Left renal pelvis (tissue), 4 donors: ENCODE measurements at regions not wholly inside any gene's neighbourhood (a gene's known extent, or its start where the extent isn't known, plus 50 kb on each side); places are given as distances from the start of the nearest gene placed in this dataset.

Source experiments
- DNase-seq, 4 donors: peaks; one replicate each; pipeline ENCODE4 v3.0.0-alpha.2; 2013; ENCODE audit warnings: low read depth in 4 of 4, low spot score in 3 of 4

DNA sequence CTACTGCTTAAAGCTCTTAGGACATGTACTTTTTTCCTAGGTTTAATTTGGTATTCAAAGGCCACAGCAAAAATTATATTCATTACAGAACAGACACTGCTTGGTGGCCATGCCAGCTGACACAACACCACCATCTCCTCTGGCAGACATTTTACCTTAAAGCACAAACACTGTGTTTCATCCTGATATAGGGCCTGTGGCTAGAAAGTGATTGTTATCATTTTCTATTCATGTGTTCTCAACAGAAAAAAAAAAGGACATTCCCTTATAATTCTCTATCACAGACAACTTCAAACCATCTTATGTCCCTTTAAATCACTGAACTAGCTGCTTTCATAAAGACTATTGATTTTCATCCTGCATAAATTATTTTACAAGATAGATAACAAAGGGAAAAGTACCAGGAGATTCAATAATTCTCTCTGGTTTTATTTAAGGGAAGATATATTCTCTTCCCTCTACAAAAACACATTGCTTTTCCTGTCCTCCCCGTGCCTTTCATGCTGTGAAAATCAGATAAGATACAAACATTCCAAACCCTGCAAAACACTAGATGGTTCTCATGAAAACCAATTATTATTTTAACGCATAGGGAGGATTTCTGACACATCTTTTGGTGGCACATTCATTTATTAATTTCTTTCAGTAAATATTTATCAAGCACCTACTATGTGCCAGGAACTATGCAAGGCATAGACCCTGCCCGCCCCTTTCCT, 139.3 kb upstream of the TMCC3 start:
- no peak for DNase-seq

DNA sequence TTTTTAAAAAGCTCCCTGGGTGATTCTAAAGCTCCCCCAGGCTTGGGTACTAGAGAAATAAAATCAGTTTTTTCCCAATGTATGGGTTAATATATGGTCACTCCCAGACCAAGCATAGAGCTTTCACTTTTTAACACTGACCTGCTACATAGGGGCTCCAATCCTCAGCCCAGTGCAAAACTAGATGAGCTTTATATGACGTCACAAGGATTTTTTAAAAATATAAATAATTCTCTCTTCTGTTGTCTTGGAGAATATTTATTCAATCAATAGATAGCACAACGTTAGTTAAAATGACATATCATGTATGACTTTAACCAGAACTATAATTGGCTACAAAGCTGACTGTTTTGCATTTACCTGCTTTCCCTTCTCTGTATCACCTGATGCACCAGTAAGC, 137.9 kb upstream of the TMCC3 start:
- no peak for DNase-seq

DNA sequence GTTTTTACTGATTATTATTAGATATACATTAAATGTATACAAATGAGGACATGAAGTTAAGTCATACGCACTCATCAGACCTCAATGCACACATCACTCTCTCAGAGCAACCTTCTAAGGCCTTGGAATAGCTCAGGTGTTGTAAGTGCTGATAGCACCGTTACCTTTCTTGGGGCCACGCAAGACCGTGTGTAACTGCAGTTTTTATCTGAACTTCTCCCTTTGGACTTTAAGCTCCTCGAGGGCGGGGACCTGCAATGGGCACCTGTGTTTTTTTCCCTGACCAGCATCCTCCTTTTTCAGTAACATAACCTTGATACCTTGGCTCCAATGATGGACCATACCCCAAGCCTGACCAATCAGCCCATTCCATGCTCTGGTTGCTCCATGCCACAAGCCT, 136.5 kb upstream of the TMCC3 start:
- DNase-seq: no peak

DNA sequence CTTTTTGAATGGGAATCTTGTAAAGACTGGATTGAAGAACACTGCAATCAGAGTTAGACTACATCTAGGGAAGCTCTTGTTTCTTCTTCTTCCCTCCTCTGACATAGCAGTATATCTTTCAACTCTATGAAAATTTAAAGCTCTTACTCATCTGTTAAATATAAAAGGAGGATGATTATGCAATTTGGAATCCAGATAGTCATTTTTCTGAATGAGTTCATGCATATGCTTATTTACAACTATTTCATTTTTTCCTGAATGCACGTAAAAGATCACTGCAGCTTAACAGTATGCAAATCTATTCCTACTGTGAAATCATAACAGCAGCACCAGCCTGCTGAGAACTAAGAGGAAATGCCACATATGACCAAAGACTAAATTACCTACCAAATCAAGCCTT, 133.5 kb upstream of the TMCC3 start:
- DNase-seq: no peak

DNA sequence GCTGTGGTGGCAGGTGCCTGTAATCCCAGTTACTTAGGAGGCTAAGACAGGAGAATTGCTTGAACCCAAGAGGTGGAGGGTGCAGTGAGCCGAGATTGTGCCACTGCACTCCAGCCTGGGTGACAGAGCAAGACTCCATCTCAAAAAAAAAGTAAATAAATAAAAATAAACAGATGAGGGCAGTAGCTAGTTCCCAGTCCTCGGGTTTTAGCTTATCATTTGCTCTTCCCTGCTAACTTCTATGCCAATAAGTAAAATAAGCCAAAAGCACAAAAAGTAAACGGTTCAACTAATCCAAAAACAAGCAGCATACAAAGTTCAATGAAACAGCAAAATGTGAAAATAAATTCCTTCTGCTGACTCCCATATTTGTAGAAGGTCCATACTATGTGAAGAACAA, 133.0 kb upstream of the TMCC3 start:
- no peak for DNase-seq

DNA sequence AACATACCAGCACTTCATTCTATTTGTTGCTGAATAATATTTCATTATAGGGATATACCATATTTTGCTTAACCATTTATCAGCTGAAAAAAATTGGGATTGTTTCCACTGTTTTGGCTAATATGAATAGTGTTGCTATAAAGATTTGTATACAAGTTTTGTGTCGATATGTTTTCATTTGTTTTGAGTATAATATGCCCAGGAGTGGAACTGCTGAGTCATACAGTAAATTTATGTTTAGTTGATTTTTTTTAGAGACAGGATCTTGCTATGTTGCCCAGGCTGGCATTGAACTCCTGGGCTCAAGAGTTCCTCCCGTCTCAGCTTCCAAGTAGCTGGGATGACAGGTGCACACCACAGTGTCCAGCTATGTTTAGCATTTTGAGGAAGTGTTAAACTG, 131.5 kb upstream of the TMCC3 start:
- DNase-seq: no peak

DNA sequence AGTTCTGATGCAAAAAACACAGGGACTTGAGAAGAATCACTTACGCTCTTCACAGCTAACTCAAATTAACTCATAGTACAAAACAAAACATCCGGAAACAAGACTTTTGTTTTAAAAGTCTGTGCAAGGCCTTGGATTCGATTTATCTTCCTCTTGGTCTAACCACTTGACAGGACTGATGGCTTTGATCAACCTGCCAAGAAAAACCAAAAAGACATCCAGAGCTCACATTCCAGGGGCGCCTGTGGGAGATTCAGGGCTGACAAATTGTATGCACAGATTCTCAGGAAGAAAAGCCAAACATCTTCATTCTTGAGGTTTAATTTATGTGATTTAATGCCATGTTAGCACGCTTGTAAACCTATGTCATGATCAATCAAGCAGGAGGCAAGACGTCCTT, 129.1 kb upstream of the TMCC3 start:
- no peak for DNase-seq

DNA sequence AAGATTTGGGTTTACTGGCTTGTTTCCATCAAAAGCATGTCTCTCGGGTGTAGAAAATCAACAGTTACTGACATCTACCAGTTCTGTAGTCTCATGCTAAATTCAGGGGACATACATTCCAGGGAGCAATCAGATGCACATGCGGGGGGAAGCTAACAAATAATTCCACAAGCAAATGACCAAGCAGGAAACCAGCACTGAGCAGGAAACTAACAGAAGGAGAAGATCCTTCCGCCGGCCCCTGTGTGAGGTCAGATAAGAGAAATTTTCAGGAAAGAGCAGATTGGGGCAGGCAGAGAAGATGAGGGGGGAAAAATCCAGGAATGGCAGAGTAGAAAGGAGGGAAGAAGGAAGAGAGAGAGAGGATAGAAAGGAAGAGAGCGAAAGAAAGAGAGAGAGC, 127.6 kb upstream of the TMCC3 start:
- no peak for DNase-seq

DNA sequence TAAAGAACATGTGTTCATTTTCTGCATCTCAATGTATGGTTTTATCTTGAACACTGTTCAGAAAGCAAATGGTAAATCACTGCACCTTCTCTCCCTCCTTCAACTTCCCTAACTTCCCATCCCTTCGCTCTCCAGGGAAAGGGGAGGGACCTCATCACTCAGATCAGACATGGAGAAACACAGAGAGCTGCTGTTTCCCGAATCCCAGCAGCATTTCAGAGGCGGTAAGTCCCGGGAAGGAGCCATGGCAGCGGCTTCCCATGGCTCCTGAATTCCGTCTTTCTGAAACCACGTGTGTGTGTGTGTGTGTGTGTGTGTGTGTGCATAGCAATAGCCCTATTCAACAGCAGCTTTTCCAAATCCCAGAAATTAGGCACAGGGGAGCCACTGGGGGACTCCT, 125.4 kb upstream of the TMCC3 start:
- no peak for DNase-seq

DNA sequence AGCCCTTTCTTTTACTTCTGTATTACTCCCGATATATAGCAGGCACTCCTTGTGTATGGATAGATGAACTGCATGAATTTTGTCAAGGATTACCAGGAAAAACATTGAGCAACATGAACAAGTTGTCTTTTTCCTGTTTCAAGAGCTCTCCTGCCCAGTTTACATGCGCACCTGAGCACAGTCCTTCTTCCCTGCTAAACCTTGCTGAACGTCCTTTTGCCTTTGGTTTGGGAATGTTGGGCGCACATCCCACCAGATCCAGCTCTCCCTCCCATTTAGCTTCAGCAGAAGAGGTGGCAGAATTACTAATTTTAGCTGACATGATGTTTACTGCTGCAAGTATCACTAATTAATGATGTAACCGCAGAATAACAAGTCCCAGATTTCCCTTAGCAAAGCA, 121.4 kb upstream of the TMCC3 start:
- DNase-seq: no peak

DNA sequence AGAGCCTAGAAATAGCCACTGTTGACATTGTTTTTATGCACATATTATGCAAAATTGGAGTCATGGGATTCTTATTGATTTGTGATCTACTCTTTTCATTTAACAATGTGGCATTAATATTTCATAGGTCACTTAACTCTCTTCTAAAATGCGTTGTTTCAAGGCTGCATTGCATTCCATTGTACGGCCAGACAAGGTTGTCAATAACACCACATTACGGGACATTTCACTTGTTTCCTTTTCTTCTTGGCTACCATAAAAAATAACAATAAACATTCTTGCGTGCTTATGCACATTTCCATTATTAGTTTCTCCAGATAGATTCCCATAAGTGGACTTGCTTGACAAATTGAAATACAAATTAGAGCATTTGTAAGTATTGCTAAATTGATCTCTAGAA, 120.8 kb upstream of the TMCC3 start:
- DNase-seq: no peak

DNA sequence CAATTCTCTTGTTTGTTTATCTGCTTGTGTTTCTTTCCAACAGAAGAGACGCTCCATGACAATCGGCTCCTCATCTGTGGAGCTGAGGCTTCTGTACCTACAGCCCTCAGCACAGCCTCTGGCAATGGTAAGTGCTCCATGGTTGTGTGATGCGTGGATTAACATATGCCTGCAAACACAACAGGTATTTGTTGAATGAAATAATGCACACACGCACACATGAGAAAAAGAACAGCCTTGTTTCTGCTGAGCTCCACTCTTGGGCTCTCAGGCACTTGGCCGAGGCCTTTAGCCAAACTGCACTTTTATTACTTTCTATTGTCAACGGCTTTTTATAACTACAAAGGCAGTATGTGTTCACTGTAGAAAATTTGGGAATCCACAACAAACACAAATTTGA, 120.4 kb upstream of the TMCC3 start:
- no peak for DNase-seq

DNA sequence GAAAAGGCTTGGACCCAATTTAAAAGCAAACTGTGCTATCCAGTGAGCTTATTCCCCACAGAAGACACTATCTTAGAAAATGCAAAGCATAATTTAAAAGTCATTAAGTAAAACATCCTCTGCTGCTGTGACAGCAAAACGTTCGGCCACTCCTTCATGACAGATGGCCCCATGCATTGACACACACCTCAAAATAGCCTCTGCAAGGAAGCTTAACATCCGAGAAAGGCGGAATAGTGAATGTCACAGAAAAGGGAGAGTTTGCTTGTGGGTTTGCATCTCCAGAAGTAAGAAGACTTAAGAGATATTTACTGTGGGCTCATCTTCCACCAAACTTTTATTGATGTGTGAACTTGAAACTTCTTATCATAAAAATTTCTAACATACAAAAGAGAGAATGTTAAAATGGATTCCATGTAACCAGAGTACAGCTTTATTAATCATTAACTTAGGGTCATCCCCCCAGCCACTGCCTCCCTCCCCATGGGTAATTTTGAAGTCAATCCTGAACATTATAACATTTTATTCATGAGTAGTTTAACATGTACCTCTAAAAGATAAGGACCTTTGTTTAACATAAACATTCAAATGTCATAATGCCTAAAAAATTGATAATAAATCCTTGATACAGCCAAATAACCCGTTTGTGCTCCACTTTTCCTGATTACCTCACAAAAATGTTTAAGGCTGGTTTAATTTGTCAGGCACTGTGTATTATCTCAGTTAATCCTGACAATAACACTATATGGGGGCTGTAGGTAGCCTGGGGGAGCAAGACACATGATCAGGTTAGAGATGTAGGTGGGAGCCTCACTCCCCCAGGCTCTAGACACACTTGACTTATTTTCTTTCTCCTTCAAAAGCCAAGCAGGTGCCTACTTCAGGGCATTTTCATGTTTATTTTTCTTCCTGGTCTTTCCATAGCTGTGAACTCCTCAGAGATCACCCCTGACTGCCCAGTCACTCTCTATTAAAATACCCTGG, 119.7 kb upstream of the TMCC3 start:
- DNase-seq: no peak

DNA sequence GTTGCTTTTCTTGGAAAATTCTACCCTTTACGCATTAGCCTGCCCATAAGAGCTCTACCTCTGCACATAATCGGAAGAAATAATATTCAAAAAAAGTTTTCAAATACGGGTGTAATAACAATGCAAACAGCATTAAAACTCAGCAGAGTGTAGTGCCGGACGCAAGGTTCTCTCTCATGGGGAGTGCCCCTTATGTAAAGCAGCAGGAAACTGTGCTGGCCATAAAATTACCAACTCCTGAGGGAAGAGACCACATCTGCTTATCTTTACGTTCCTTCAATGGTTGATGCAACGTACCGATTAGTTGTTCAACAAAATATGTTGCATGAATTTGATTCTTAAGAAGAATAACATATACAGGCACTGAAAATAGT, 118.7 kb upstream of the TMCC3 start:
- DNase-seq: no peak

DNA sequence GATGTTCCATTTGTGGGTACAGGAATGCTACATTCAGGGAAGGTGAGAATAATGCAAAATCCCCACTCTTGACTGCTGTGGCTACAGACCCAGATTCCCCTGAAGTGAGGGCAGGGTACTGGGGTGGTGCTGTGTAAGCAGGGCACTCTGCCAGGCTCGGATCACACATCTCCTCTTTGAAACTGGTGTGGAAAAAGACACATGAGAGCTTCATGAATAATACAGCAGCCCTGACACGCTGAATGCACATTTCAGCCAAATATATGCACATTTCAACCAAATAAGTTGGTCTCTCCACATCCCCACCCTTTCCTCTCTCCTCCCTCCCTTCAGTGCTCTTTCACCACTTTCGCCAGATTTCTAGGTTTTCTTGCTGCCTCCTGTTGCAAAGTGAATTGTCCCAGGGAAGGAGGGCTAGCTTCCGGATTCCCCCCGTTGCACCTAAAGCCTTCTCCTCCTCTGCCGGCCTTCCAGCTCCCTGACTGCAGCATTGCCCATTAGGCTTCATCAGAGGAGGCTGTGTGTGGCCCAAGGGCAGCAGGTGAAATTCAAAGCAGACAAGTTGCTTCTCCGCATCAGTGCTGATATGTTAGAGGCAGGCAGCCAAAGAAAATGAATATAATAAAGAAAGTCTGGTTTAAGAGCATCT, 118.2 kb upstream of the TMCC3 start:
- no peak for DNase-seq

DNA sequence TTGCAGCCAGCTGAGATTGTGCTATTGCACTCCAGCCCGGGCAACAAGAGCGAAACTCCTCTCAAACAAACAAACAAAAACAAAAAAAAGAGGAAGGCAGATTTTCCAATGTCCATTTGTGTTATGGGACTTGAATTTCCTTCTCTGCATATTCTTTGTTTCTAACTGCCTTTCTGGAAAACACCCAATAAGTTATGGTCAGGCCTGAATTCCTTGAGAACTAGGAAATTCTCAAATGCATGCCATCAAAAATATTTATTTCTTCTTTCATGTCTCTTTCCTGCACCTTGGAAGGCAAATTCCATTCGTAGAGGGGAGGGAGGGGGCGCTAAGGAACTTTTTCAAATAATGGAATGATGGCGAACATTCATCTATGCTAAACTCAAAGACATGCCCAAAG, 117.6 kb upstream of the TMCC3 start:
- no peak for DNase-seq

DNA sequence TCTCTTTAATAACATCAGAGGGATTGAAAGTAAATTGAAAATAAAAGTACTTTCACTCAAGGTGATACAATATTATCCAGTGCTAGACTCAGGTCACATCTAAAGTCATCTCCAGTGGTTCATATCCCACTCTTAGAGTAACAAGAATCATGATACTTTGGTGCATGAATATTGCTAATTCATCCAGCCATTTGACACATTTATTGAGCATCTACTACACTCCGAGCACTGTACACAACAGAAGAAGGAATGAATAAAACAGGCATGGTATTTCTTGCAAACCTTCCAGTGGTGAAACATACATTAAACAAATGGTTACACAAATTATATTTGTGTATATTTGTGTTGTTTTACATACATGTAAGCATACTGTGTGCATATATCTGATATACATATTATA, 116.0 kb upstream of the TMCC3 start:
- DNase-seq: no peak

DNA sequence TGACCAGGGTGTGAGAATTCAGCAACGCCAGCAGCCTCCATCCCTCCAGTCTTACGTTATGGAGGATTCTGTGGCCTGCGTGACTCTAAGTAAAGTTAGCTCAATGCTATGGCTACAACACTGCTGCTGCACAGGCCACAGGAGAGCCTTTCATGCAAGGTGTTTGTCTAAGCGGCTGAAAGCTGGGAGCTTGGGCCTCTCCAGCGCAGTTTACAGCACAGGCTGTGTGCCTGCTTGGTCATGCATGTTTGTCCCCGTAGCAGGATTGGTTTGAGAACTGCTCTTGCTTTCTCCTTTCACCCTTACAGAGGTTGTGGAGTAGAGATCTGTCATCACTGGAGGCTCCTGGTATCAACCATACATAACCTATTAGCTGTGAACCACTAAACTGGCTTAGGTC, 113.1 kb upstream of the TMCC3 start:
- DNase-seq: no peak

DNA sequence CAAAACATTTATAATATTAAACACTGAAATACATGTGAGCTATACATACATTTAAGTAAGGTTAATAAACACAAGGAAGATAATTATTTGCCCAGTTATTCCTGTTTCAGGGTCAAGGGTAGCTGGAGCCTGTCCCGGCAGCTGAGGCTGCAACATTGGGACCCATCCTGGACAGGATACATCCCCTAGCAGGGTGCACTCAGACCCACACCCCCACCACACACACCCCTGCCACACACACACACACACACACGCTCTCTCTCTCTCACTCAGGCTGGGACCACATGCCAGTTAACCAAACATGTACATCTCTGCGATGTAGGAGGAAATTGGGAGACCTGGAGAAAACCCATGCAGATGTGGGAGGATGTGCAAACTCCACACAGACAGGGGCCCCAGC, 112.6 kb upstream of the TMCC3 start:
- DNase-seq: no peak

DNA sequence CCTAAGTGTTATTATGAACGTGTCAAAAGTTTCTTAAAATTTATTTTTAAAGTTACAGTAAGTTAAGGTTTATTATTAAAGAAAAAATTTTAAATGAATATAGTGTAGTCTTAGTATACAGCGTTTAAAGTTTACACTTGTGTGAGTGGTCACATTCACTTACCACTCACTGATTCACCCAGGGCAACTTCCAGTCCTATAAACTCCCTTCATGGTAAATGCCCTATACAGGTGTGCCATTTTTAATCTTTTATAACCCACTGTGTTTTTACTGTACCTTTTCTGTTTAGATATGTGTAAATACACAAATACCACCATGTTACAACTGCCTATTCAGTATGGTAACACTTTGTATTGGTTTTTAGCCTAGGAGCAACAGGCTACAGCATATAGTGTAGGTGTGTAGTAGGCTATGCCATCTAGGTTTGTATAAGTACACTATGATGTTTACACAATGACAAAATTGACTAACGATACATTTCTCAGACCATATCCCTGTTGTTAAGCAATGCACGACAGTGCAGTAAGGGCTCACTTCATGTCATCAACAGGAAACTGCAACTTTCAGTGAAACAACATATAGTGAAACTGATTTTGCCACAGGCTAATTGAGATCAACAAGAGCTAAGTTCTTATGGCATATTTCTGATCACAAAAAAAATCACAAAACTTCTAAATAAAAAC, 112.0 kb upstream of the TMCC3 start:
- no peak for DNase-seq

DNA sequence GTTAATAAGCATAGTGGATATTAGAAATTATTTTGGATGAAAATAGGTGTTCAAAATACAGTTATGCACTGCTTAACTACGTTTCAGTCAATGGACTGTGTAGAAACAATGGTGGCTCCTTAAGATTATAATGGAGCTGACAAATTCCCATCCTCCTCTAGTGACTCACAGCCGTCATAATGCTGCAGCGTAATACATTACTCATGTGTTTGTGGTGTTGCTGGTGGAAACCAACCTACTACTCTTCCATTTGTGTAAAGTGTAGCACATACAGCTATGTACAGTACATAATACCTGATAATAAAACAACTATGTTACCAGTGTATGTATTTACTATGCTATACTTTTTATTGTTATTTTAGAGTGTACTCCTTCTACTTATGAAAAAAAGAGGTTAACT, 111.2 kb upstream of the TMCC3 start:
- no peak for DNase-seq
